ENCODE measurements at regions not wholly inside any gene's neighbourhood (a gene's known extent, or its start where the extent isn't known, plus 50 kb on each side); places are given as distances from the start of the nearest gene placed in this dataset.
"Not testable (repeated sequence)": the region's sequence is repeated elsewhere in the genome, so short reads cannot be mapped to it uniquely, and the experiment has no call there.

DNA sequence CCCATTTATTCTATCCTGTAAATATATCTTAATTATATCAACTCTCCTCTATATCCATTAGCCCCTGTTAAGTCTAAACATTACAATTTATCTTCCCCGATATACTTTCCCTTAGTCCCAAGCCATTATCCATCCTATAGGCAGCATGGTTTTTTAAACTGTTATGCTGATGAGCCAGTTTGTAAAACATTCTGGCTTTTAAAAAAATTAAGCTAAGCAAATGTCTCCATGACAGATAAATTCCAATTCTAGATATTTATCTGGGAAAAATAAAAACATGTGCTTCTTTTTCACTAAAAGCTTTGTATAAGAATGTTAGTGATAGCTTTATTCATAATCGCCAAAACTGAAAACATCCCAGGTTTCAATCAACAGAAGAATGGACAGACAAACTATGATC is 183.2 kb upstream of the GNAI1 start:
- no peak for DNase-seq

- no peak for DNase-seq
Observed at GRCh38 chr7:79949778-79950177, 184.9 kb upstream of the GNAI1 start.

- DNase-seq: no peak
Observed at GRCh38 chr7:79936281-79936983, 198.2 kb upstream of the GNAI1 start.

DNA sequence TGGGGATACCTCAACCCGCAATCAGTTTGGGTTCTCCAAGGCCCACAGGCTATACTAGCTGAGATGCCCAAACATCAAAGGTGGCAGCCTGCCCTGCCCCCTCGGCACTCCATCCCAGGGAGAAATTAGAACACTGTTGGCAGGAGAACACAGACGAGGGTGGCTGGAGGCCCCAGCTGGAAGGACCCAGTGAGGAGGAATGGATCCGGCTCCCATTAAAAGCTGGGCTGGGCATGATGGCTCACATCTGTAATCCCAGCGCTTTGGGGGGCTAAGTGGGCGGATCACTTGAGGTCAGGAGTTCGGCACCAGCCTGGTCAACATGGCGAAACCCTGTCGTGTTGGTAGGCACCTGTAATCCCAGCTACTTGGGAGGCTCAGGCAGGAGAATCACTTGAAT is 199.9 kb upstream of the GNAI1 start:
- no peak for DNase-seq

GRCh38 chr7:79933144-79933543 is 201.5 kb upstream of the GNAI1 start:
- DNase-seq: no peak

DNA sequence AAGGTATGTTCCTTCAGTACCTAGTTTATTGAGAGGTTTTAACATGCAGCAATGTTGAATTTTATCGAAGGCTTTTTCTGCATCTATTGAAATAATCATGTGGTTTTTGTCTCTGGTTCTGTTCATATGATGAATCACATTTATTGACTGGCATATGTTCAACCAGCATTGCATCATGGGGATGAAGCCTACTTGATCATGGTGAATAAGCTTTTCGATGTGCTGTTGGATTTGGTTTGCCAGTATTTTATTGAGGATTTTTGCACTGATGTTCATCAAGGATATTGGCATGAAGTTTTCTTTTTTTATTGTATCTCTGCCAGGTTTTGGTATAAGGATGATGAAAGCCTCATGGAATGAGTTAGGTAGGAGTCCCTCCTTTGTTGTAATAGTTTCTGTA is 204.0 kb upstream of the GNAI1 start:
- DNase-seq: no peak

GRCh38 chr7:79927116-79927515 is 207.5 kb upstream of the GNAI1 start:
- no peak for DNase-seq

DNA sequence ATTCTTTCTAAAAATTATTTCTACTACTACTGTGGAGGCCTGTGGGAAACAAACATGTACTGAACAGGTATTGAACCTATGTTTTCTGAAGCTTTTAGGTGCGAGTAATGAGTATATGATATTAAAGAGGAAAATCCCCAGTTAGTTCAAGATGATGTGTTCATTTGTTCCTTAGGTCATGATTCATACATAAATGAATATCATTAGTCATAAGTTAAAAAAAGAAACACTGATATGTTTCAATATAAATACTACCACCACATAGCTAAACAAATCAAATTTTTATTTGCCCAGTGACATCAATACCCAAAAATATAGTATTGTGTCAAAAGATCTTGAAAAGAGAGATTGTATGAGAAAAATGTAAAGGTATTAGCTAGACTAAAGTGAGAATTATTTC is 210.7 kb upstream of the GNAI1 start:
- DNase-seq: no peak

DNA sequence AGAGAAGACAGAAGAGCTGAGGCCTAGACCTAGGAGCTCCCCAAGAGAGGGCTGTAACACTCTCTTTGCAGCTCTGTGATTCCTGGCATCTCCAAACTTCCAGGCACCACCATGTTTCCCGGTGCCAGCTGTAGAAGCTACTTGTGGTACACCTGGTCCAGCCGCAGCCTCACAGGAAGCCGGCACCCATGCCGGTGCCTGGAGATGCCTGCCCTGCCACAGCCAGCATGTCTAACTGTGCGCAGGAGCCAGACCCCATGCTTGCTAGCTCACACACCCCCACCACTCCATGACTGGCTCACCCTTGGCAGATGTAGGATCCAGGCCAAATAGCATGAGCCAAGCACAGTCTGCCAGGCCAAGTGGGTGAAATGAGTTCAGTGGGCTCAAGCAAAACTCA is 211.7 kb upstream of the GNAI1 start:
- DNase-seq: no peak

DNA sequence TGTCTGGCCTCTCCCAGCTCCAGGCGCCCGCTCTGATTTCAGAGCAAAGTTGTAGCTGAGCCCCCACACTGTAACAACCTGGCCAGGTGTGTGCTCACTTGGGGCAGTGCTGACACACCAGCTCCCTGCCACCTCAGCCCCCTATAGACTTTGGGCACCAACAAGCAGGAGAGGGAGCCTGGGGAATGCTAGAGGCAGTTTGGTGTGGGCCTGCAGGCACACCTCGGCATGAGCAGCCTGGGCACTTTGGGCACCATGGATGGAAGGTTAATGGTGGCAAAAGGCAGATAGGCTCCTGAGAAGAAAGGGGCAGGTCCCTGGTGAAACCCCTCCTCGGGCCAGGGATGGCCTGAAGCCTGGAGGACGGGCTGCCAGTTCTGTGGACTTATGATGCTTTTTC is 212.7 kb upstream of the GNAI1 start:
- no peak for DNase-seq

GRCh38 chr7:79918632-79919031 is 216.0 kb upstream of the GNAI1 start:
- DNase-seq: not testable (repeated sequence)

DNA sequence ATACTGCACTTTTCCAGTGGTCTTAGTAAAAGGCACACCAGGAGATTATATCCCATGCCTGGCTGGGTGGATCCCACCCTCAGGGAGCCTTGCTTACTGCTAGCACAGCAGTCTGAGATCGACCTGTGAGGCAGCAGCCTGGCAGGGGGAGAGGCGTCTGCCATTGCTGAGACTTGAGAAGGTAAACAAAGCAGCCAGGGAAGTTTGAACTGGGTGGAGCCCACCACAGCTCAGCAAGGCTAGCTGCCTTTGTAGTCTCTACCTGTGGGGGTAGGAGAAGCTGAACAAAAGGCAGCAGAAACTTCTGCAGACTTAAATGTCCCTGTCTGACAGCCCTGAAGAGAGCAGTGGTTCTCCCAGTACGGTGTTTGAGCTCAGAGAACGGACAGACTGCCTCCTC is 219.3 kb upstream of the GNAI1 start:
- DNase-seq: not testable (repeated sequence)

- no peak for DNase-seq
Observed at GRCh38 chr7:79912213-79912633, 222.4 kb upstream of the GNAI1 start.

GRCh38 chr7:79911420-79911819 is 223.2 kb upstream of the GNAI1 start:
- no peak for DNase-seq

- DNase-seq: no peak
Observed at GRCh38 chr7:79909176-79909575, 225.5 kb upstream of the GNAI1 start.

GRCh38 chr7:79897166-79897565 is 237.5 kb upstream of the GNAI1 start:
- no peak for DNase-seq

- no peak for DNase-seq
Observed at GRCh38 chr7:79893991-79894390, 240.6 kb upstream of the GNAI1 start.

- DNase-seq: peak; percentile 81
Observed at GRCh38 chr7:79882922-79883321, 251.7 kb upstream of the GNAI1 start.

DNA sequence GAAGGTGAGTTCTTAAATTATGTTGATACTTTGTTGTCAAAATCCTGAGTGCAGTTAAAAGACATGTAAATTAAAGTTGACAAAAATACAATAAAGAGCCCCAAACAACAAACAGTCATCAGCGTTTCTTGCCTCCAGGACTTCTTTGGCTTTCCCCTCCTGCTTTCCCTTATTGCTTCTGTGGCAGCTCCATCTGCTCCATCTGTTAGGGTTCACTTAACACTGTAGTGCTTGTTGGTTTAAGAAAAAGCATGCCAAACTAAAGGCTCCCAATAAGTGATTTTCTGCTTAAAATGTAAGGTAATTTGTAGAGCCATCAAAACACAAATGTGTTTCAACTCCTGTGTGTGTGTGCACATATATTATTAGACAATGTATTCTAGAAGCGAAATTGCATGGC is 254.3 kb upstream of the GNAI1 start:
- DNase-seq: no peak

- no peak for DNase-seq
Observed at GRCh38 chr7:79877874-79878465, 256.7 kb upstream of the GNAI1 start.

- DNase-seq: peak; percentile 48
Observed at GRCh38 chr7:79876848-79877252, 257.8 kb upstream of the GNAI1 start.

- no peak for DNase-seq
Observed at GRCh38 chr7:79874797-79875196, 259.8 kb upstream of the GNAI1 start.

DNA sequence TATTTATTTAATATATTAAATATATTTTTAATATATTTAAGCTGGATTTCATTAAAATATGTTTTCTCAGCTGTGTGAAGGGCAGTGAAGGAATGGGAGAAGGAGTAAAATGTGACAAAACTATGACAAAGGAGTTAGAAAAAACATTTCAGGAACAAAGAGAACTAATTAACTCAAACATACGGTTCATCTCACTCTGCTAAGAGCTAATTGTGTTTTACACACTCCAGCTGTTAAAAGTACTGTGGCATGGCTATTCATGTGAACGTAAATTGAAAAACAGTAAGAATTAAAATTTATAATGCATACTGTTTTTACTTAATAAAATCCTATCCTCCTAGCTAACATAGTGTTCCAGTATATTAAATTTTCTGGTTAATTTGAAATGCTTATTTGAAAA is 262.5 kb upstream of the GNAI1 start:
- no peak for DNase-seq

- DNase-seq: peak; percentile 76
Observed at GRCh38 chr7:79868010-79868409, 266.6 kb upstream of the GNAI1 start.
